ENCODE measurements at regions not wholly inside any gene's neighbourhood (a gene's known extent, or its start where the extent isn't known, plus 50 kb on each side); places are given as distances from the start of the nearest gene placed in this dataset.

GRCh38 chr4:83964996-83965541 is 429.2 kb downstream of the GPAT3 start (continued):
- TF ChIP-seq ARHGAP35 (IDR thresholded peaks at IDR 0.05; ENCODE audit: partially characterized antibody) (no peak), ZNF282 (CRISPR knock-in tag; IDR thresholded peaks at IDR 0.05) (no peak), NFXL1 (CRISPR knock-in tag; IDR thresholded peaks at IDR 0.05) (no peak), PCBP2 (IDR thresholded peaks at IDR 0.05; ENCODE audit: low read depth, low read length, poor library complexity, severe bottlenecking) (no peak), ZNF347 (CRISPR knock-in tag; IDR thresholded peaks at IDR 0.05; ENCODE audit: low read depth) (no peak), MAFF (IDR thresholded peaks at IDR 0.05; ENCODE audit: low read length) (peak; percentile 59), MAFK (IDR thresholded peaks at IDR 0.05; ENCODE audit: low read length) (peak; percentile 47; the same call in 1 of the 2 replicates), NELFE (IDR thresholded peaks at IDR 0.05; ENCODE audit: insufficient read depth, insufficient read length) (no peak), SMAD1 (IDR thresholded peaks at IDR 0.05; ENCODE audit: low read depth, low read length, partially characterized antibody) (no peak), ZFP1 (CRISPR knock-in tag; IDR thresholded peaks at IDR 0.05) (no peak), CBX5 (IDR thresholded peaks at IDR 0.05; ENCODE audit: borderline replicate concordance, low read depth) (peak; percentile 78; the same call in 1 of the 2 replicates), ZNF639 (CRISPR knock-in tag; conservative IDR thresholded peaks at IDR 0.05 in 1 of 2, IDR thresholded peaks at IDR 0.05 in 1 of 2) (no peak), RB1 (IDR thresholded peaks at IDR 0.05; ENCODE audit: low read depth) (no peak), NFE2L1 (tag; IDR thresholded peaks at IDR 0.05; ENCODE audit: borderline replicate concordance, low read depth) (peak; percentile 49; the same call in 1 of the 2 replicates), TARDBP (IDR thresholded peaks at IDR 0.05) (no peak), AFF1 (IDR thresholded peaks at IDR 0.05; ENCODE audit: low read depth in 1 of 2, partially characterized antibody in 2 of 2) (no peak)
- TF ChIP-seq, protein P1, sequence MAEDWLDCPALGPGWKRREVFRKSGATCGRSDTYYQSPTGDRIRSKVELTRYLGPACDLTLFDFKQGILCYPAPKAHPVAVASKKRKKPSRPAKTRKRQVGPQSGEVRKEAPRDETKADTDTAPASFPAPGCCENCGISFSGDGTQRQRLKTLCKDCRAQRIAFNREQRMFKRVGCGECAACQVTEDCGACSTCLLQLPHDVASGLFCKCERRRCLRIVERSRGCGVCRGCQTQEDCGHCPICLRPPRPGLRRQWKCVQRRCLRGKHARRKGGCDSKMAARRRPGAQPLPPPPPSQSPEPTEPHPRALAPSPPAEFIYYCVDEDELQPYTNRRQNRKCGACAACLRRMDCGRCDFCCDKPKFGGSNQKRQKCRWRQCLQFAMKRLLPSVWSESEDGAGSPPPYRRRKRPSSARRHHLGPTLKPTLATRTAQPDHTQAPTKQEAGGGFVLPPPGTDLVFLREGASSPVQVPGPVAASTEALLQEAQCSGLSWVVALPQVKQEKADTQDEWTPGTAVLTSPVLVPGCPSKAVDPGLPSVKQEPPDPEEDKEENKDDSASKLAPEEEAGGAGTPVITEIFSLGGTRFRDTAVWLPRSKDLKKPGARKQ (CRISPR knock-in tag; IDR thresholded peaks at IDR 0.05), result no peak
- TF ChIP-seq, protein P2, sequence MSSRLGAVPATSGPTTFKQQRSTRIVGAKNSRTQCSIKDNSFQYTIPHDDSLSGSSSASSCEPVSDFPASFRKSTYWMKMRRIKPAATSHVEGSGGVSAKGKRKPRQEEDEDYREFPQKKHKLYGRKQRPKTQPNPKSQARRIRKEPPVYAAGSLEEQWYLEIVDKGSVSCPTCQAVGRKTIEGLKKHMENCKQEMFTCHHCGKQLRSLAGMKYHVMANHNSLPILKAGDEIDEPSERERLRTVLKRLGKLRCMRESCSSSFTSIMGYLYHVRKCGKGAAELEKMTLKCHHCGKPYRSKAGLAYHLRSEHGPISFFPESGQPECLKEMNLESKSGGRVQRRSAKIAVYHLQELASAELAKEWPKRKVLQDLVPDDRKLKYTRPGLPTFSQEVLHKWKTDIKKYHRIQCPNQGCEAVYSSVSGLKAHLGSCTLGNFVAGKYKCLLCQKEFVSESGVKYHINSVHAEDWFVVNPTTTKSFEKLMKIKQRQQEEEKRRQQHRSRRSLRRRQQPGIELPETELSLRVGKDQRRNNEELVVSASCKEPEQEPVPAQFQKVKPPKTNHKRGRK (tag; IDR thresholded peaks at IDR 0.05), result no peak
- TF ChIP-seq, protein P3, sequence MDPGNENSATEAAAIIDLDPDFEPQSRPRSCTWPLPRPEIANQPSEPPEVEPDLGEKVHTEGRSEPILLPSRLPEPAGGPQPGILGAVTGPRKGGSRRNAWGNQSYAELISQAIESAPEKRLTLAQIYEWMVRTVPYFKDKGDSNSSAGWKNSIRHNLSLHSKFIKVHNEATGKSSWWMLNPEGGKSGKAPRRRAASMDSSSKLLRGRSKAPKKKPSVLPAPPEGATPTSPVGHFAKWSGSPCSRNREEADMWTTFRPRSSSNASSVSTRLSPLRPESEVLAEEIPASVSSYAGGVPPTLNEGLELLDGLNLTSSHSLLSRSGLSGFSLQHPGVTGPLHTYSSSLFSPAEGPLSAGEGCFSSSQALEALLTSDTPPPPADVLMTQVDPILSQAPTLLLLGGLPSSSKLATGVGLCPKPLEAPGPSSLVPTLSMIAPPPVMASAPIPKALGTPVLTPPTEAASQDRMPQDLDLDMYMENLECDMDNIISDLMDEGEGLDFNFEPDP (CRISPR knock-in tag; IDR thresholded peaks at IDR 0.05), result no peak

Measured in K562 (cell line).